ENCODE measurements at regions not wholly inside any gene's neighbourhood (a gene's known extent, or its start where the extent isn't known, plus 50 kb on each side); places are given as distances from the start of the nearest gene placed in this dataset.

DNA sequence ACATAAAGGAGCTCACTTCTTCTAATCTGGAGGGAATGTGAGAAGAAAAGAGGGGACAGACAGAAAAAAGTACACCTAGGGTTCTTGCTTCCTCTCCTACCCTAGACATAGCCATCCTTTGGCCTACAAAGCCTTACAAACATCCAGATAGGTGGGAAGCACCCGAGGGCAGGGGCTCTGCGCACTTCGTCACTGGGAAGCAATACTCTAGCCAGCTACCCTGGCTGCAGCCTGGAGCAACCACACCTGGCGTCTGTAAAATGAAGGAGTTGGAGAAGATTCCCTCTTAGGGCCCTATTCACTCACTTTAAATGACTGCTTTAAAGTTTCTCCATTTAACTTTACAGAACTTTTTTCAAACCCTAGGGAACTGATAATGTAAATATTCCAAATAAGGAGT lies 65.7 kb upstream of the NOCT start:
- no CpG with 5 or more reads among the region's 4 CpGs for WGBS, 2 donors (ENCODE audit: extremely low coverage in 2 of 2, insufficient read length in 2 of 2, insufficient replicate concordance in 1 of 2)
- H3K36me3 ChIP-seq (replicated peaks in 1 of 2; ENCODE audit: control insufficient read depth in 2 of 2, insufficient read depth in 2 of 2, low read length in 2 of 2) = no peaks in the 10 kb centered on the region
- DNase-seq (ENCODE audit: low spot score) = no peak
- H3K9me3 ChIP-seq (replicated peaks in 1 of 2; ENCODE audit: control insufficient read depth in 2 of 2, insufficient read depth in 1 of 2, low read depth in 1 of 2, low read length in 2 of 2) = no peaks in the 10 kb centered on the region
- H3K9ac ChIP-seq (ENCODE audit: low read depth, low read length, poor library complexity) = no peak overlapping the region
- no peak overlapping the region for H2BK15ac ChIP-seq (ENCODE audit: low read length)
- no peak overlapping the region for H3K27ac ChIP-seq (replicated peaks; ENCODE audit: low read length)
- no peaks in the 10 kb centered on the region for H3K79me1 ChIP-seq (ENCODE audit: low read depth, low read length)
- no peak overlapping the region for H3K4ac ChIP-seq (ENCODE audit: low read length)
- H3K4me3 ChIP-seq (ENCODE audit: low read length in 2 of 2) = no peak overlapping the region
- H2BK12ac ChIP-seq (ENCODE audit: low read length) = no peak overlapping the region
- no peak overlapping the region for H4K8ac ChIP-seq (ENCODE audit: low read depth, low read length)
- no peaks in the 10 kb centered on the region for H3K4me1 ChIP-seq (ENCODE audit: control insufficient read depth in 2 of 2, insufficient read depth in 1 of 2, low read depth in 1 of 2, low read length in 2 of 2)
- H3K18ac ChIP-seq (ENCODE audit: low read length) = no peak overlapping the region
- H3K27me3 ChIP-seq (ENCODE audit: control insufficient read depth in 3 of 3, insufficient read depth in 3 of 3, low read depth in 1 of 3, low read length in 3 of 3) = no peaks in the 10 kb centered on the region
- no peak overlapping the region for H2BK5ac ChIP-seq (ENCODE audit: low read length)
- H2AFZ ChIP-seq (ENCODE audit: low read length) = no peak overlapping the region
- H2BK120ac ChIP-seq (ENCODE audit: low read depth, low read length) = no peak overlapping the region
- no peak overlapping the region for H2AK5ac ChIP-seq (ENCODE audit: low read depth, low read length)
- H3K4me2 ChIP-seq (ENCODE audit: insufficient read depth, low read length, poor library complexity, severe bottlenecking) = no peak overlapping the region
- H4K91ac ChIP-seq (ENCODE audit: low read depth, low read length, poor library complexity) = no peak overlapping the region
- no peak overlapping the region for H3K23ac ChIP-seq (ENCODE audit: low read depth, low read length, poor library complexity)
- no peak overlapping the region for H3K14ac ChIP-seq (ENCODE audit: low read length)

DNA sequence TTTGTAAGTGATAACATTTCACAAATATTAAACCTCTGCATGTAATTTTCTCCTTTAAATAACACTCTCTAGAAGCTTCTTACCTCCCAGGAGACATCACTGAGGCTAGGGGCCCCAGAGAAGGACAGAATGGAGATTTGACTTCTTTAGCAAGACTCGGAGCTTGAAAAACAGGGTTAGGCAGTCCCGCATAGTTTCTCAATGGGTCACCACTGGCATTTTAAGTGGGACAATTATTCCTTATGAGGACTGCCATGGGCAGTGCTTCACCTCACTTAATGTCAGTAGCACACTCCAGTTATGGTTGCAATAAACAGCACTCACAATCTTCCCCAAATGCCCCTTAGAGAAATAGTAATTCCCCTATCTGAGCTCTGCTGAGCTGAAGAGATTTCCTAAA lies 66.7 kb upstream of the NOCT start:
- Histone ChIP-seq H3K4ac (ENCODE audit: low read length) (no peak overlapping the region), H3K14ac (ENCODE audit: low read length) (no peak overlapping the region), H3K27me3 (ENCODE audit: control insufficient read depth in 3 of 3, insufficient read depth in 3 of 3, low read depth in 1 of 3, low read length in 3 of 3) (no peaks in the 10 kb centered on the region), H3K36me3 (replicated peaks in 1 of 2; ENCODE audit: control insufficient read depth in 2 of 2, insufficient read depth in 2 of 2, low read length in 2 of 2) (no peaks in the 10 kb centered on the region), H3K9ac (ENCODE audit: low read depth, low read length, poor library complexity) (no peak overlapping the region), H2BK5ac (ENCODE audit: low read length) (no peak overlapping the region), H3K18ac (ENCODE audit: low read length) (no peak overlapping the region), H4K91ac (ENCODE audit: low read depth, low read length, poor library complexity) (no peak overlapping the region), H3K79me1 (ENCODE audit: low read depth, low read length) (no peaks in the 10 kb centered on the region), H4K8ac (ENCODE audit: low read depth, low read length) (no peak overlapping the region), H2BK12ac (ENCODE audit: low read length) (no peak overlapping the region), H2BK15ac (ENCODE audit: low read length) (no peak overlapping the region), H2AK5ac (ENCODE audit: low read depth, low read length) (no peak overlapping the region), H3K27ac (replicated peaks; ENCODE audit: low read length) (no peak overlapping the region), H2AFZ (ENCODE audit: low read length) (no peak overlapping the region), H3K9me3 (replicated peaks in 1 of 2; ENCODE audit: control insufficient read depth in 2 of 2, insufficient read depth in 1 of 2, low read depth in 1 of 2, low read length in 2 of 2) (no peaks in the 10 kb centered on the region), H3K4me2 (ENCODE audit: insufficient read depth, low read length, poor library complexity, severe bottlenecking) (no peak overlapping the region), H3K23ac (ENCODE audit: low read depth, low read length, poor library complexity) (no peak overlapping the region), H2BK120ac (ENCODE audit: low read depth, low read length) (no peak overlapping the region), H3K4me1 (ENCODE audit: control insufficient read depth in 2 of 2, insufficient read depth in 1 of 2, low read depth in 1 of 2, low read length in 2 of 2) (no peaks in the 10 kb centered on the region), H3K4me3 (ENCODE audit: low read length in 2 of 2) (no peak overlapping the region)
- no CpG with 5 or more reads among the region's 2 CpGs for WGBS, 2 donors (ENCODE audit: extremely low coverage in 2 of 2, insufficient read length in 2 of 2, insufficient replicate concordance in 1 of 2)
- no peak for DNase-seq (ENCODE audit: low spot score)

GRCh38 chr4:138946306-138946705 lies 69.3 kb upstream of the NOCT start:
- DNase-seq (ENCODE audit: low spot score) = no peak
- H4K91ac ChIP-seq (ENCODE audit: low read depth, low read length, poor library complexity) = no peak overlapping the region
- H3K23ac ChIP-seq (ENCODE audit: low read depth, low read length, poor library complexity) = no peak overlapping the region
- no peak overlapping the region for H2BK5ac ChIP-seq (ENCODE audit: low read length)
- H2BK15ac ChIP-seq (ENCODE audit: low read length) = no peak overlapping the region
- H2AK5ac ChIP-seq (ENCODE audit: low read depth, low read length) = no peak overlapping the region
- H3K27me3 ChIP-seq (ENCODE audit: control insufficient read depth in 3 of 3, insufficient read depth in 3 of 3, low read depth in 1 of 3, low read length in 3 of 3) = no peaks in the 10 kb centered on the region
- no peak overlapping the region for H3K18ac ChIP-seq (ENCODE audit: low read length)
- no CpG with 5 or more reads among the region's 1 CpG for WGBS, 2 donors (ENCODE audit: extremely low coverage in 2 of 2, insufficient read length in 2 of 2, insufficient replicate concordance in 1 of 2)
- H3K79me1 ChIP-seq (ENCODE audit: low read depth, low read length) = no peaks in the 10 kb centered on the region
- no peak overlapping the region for H2AFZ ChIP-seq (ENCODE audit: low read length)
- no peak overlapping the region for H3K4ac ChIP-seq (ENCODE audit: low read length)
- H3K4me2 ChIP-seq (ENCODE audit: insufficient read depth, low read length, poor library complexity, severe bottlenecking) = no peak overlapping the region
- no peaks in the 10 kb centered on the region for H3K36me3 ChIP-seq (replicated peaks in 1 of 2; ENCODE audit: control insufficient read depth in 2 of 2, insufficient read depth in 2 of 2, low read length in 2 of 2)
- H3K14ac ChIP-seq (ENCODE audit: low read length) = no peak overlapping the region
- no peak overlapping the region for H4K8ac ChIP-seq (ENCODE audit: low read depth, low read length)
- no peak overlapping the region for H3K27ac ChIP-seq (replicated peaks; ENCODE audit: low read length)
- H3K9ac ChIP-seq (ENCODE audit: low read depth, low read length, poor library complexity) = no peak overlapping the region
- H2BK120ac ChIP-seq (ENCODE audit: low read depth, low read length) = no peak overlapping the region
- H2BK12ac ChIP-seq (ENCODE audit: low read length) = no peak overlapping the region
- H3K4me1 ChIP-seq (ENCODE audit: control insufficient read depth in 2 of 2, insufficient read depth in 1 of 2, low read depth in 1 of 2, low read length in 2 of 2) = no peaks in the 10 kb centered on the region
- H3K4me3 ChIP-seq (ENCODE audit: low read length in 2 of 2) = no peak overlapping the region
- H3K9me3 ChIP-seq (replicated peaks in 1 of 2; ENCODE audit: control insufficient read depth in 2 of 2, insufficient read depth in 1 of 2, low read depth in 1 of 2, low read length in 2 of 2) = no peaks in the 10 kb centered on the region

DNA sequence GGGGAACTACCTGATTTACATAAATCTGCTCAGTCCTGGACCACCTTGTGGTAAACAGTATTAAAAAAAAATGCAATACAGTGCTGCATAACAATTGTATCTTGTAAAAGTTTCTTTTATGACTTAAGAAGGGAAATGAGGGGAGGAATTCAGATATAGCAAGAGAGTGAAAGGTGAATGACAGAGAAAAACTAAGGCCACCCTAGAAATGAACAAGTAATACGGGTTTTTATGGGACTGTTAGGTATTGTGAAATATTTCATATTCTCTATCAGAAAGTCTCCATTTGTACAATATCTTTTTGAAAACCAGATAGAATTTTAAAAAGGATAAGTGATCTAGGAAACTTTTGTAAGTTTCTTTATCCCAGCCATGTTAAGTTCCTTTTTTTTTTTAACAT lies 69.7 kb upstream of the NOCT start:
- no peaks in the 10 kb centered on the region for H3K79me1 ChIP-seq (ENCODE audit: low read depth, low read length)
- H2BK15ac ChIP-seq (ENCODE audit: low read length) = no peak overlapping the region
- H2BK12ac ChIP-seq (ENCODE audit: low read length) = no peak overlapping the region
- H3K4me3 ChIP-seq (ENCODE audit: low read length in 2 of 2) = no peak overlapping the region
- H3K36me3 ChIP-seq (replicated peaks in 1 of 2; ENCODE audit: control insufficient read depth in 2 of 2, insufficient read depth in 2 of 2, low read length in 2 of 2) = no peaks in the 10 kb centered on the region
- no peak overlapping the region for H3K4me2 ChIP-seq (ENCODE audit: insufficient read depth, low read length, poor library complexity, severe bottlenecking)
- H3K4me1 ChIP-seq (ENCODE audit: control insufficient read depth in 2 of 2, insufficient read depth in 1 of 2, low read depth in 1 of 2, low read length in 2 of 2) = no peaks in the 10 kb centered on the region
- H2BK5ac ChIP-seq (ENCODE audit: low read length) = no peak overlapping the region
- no peak overlapping the region for H2AFZ ChIP-seq (ENCODE audit: low read length)
- no peak overlapping the region for H4K91ac ChIP-seq (ENCODE audit: low read depth, low read length, poor library complexity)
- no CpG with 5 or more reads among the region's 1 CpG for WGBS, 2 donors (ENCODE audit: extremely low coverage in 2 of 2, insufficient read length in 2 of 2, insufficient replicate concordance in 1 of 2)
- no peak overlapping the region for H3K18ac ChIP-seq (ENCODE audit: low read length)
- no peak for DNase-seq (ENCODE audit: low spot score)
- no peak overlapping the region for H2AK5ac ChIP-seq (ENCODE audit: low read depth, low read length)
- no peaks in the 10 kb centered on the region for H3K9me3 ChIP-seq (replicated peaks in 1 of 2; ENCODE audit: control insufficient read depth in 2 of 2, insufficient read depth in 1 of 2, low read depth in 1 of 2, low read length in 2 of 2)
- no peak overlapping the region for H4K8ac ChIP-seq (ENCODE audit: low read depth, low read length)
- no peak overlapping the region for H3K27ac ChIP-seq (replicated peaks; ENCODE audit: low read length)
- no peak overlapping the region for H3K9ac ChIP-seq (ENCODE audit: low read depth, low read length, poor library complexity)
- no peak overlapping the region for H2BK120ac ChIP-seq (ENCODE audit: low read depth, low read length)
- no peaks in the 10 kb centered on the region for H3K27me3 ChIP-seq (ENCODE audit: control insufficient read depth in 3 of 3, insufficient read depth in 3 of 3, low read depth in 1 of 3, low read length in 3 of 3)
- H3K14ac ChIP-seq (ENCODE audit: low read length) = no peak overlapping the region
- H3K4ac ChIP-seq (ENCODE audit: low read length) = no peak overlapping the region
- H3K23ac ChIP-seq (ENCODE audit: low read depth, low read length, poor library complexity) = no peak overlapping the region

Measured in neuronal stem cell (in vitro differentiated cells).